GM12864 (cell line): ENCODE measurements at regions not wholly inside any gene's neighbourhood (a gene's known extent, or its start where the extent isn't known, plus 50 kb on each side); places are given as distances from the start of the nearest gene placed in this dataset.

Source experiments
- DNase-seq: peaks from one replicate; pipeline ENCODE4 v3.0.0-alpha.2; 2011; ENCODE audit warnings: low read depth
- H3K4me3 ChIP-seq: 2 replicates; pipeline ENCODE4 v1.5.1; 2011; ENCODE audit warnings: mild to moderate bottlenecking, low read depth, low read length, control low read depth
- CTCF ChIP-seq: IDR thresholded peaks from 2 replicates; pipeline ENCODE4 v1.5.1; 2011; ENCODE audit warnings: low read depth, mild to moderate bottlenecking, moderate library complexity, low read length, control low read depth, inconsistent platforms; ENCODE audit errors: missing control alignments

GRCh38 chr18:10184776-10185175 lies 269.7 kb upstream of the APCDD1 start:
- DNase-seq = no peak
- no peak overlapping the region for H3K4me3 ChIP-seq
- no peak for TF ChIP-seq CTCF

GRCh38 chr18:10188971-10189810 lies 265.2 kb upstream of the APCDD1 start:
- no peak overlapping the region for H3K4me3 ChIP-seq
- DNase-seq = no peak
- no peak for TF ChIP-seq CTCF

- no peak for DNase-seq
- no peak for TF ChIP-seq CTCF
- no peak overlapping the region for H3K4me3 ChIP-seq
Measured at GRCh38 chr18:10190564-10190963, 263.9 kb upstream of the APCDD1 start.

- no peak for TF ChIP-seq CTCF
- no peak for DNase-seq
- no peak overlapping the region for H3K4me3 ChIP-seq
Measured at GRCh38 chr18:10193444-10193843, 261.0 kb upstream of the APCDD1 start.

- TF ChIP-seq CTCF = peak; percentile 10
- no peak for DNase-seq
- H3K4me3 ChIP-seq = no peak overlapping the region
Measured at GRCh38 chr18:10194592-10194991, 259.8 kb upstream of the APCDD1 start.

- no peak for DNase-seq
- no peak for TF ChIP-seq CTCF
- no peak overlapping the region for H3K4me3 ChIP-seq
Measured at GRCh38 chr18:10195529-10195928, 258.9 kb upstream of the APCDD1 start.

GRCh38 chr18:10197097-10197496 lies 257.3 kb upstream of the APCDD1 start:
- TF ChIP-seq CTCF = no peak
- DNase-seq = no peak
- H3K4me3 ChIP-seq = no peak overlapping the region
